GM13976 (cell line): ENCODE measurements at regions not wholly inside any gene's neighbourhood (a gene's known extent, or its start where the extent isn't known, plus 50 kb on each side); places are given as distances from the start of the nearest gene placed in this dataset.

Source experiments
- DNase-seq: peaks from one replicate; pipeline ENCODE4 v3.0.0; 2012; ENCODE audit warnings: low spot score
- in situ Hi-C: fragments of 300-500 bp; cut with MboI; formaldehyde crosslinking; loops from one replicate; pipeline ENCODE4 v1.12.0; 2022; ENCODE audit warnings: low sequenced_read_pairs, mixed read lengths, inconsistent platforms; ENCODE audit not compliant: unreplicated experiment
- TF ChIP-seq, protein P1 (sequence below): IDR thresholded peaks from 2 replicates; pipeline ENCODE4 v1.5.1; 2012; ENCODE audit warnings: borderline replicate concordance, mild to moderate bottlenecking; ENCODE audit not compliant: insufficient read depth; ENCODE audit errors: extremely low read depth, missing control alignments, control extremely low read depth

GRCh38 chr5:67308988-67309688 lies 112.5 kb upstream of the CD180 start:
- in situ Hi-C loops: no loop called here
- DNase-seq: no peak
- TF ChIP-seq, protein P1, sequence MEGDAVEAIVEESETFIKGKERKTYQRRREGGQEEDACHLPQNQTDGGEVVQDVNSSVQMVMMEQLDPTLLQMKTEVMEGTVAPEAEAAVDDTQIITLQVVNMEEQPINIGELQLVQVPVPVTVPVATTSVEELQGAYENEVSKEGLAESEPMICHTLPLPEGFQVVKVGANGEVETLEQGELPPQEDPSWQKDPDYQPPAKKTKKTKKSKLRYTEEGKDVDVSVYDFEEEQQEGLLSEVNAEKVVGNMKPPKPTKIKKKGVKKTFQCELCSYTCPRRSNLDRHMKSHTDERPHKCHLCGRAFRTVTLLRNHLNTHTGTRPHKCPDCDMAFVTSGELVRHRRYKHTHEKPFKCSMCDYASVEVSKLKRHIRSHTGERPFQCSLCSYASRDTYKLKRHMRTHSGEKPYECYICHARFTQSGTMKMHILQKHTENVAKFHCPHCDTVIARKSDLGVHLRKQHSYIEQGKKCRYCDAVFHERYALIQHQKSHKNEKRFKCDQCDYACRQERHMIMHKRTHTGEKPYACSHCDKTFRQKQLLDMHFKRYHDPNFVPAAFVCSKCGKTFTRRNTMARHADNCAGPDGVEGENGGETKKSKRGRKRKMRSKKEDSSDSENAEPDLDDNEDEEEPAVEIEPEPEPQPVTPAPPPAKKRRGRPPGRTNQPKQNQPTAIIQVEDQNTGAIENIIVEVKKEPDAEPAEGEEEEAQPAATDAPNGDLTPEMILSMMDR: no peak

DNA sequence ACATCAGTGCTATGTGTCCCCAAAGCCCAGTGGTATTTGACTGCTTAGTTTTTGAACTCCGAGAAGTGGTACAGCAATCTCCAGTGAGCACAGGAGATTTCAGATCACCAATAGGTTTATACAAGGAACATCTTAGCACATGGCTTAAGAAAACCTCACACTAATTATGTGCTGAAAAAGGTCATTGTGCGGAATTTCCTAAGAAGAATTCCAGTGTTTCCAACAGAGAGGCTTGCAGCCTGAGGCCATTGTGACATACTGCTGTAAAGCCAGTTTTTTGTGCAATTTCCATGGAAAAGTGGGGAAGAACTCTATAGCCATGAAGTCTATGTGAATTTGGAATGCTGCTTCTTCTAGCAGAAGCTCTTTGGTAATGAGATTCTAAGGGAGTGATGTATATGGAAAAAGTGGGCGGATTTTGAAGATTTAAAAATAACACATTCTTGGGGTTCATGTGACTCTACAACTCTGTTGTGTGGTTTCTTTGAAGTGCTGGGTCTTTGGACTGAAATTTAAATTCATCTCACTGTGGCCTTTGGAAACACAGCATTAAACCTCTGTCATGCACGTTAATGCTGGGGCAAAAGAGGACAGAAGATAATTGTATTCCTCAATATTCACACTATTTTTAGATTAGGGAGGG lies 110.5 kb upstream of the CD180 start:
- TF ChIP-seq, protein P1: no peak
- DNase-seq: no peak
- in situ Hi-C loops: no loop called here

GRCh38 chr5:67305913-67306710 lies 109.5 kb upstream of the CD180 start:
- TF ChIP-seq, protein P1: no peak
- in situ Hi-C loops: no loop called here
- no peak for DNase-seq

GRCh38 chr5:67305401-67305800 lies 108.8 kb upstream of the CD180 start:
- TF ChIP-seq, protein P1: no peak
- DNase-seq: no peak
- in situ Hi-C loops: no loop called here

DNA sequence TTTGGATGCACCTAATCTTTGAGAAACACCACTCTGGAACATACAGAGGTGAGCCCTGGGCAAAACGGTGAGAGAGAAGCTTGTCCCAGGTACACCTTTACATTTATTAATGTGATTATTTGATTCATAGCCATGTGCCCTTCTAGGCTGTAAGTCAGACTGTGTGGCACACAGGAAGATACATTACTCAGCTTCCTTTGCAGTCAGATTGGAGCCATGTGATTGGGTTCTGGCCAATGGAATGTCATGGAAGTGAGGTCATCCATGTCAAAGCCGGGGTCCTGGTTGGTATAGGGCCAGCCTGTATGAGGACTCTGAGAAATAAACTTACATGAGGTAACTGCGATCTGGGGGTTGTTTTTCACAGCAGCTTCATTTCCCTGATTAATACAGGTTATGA lies 106.8 kb upstream of the CD180 start:
- in situ Hi-C loops: no loop called here
- no peak for DNase-seq

GRCh38 chr5:67301285-67301903 lies 104.8 kb upstream of the CD180 start:
- in situ Hi-C loops: no loop called here
- DNase-seq: no peak
- TF ChIP-seq, protein P1: no peak

More for the DNA sequence above, 106.8 kb upstream of the CD180 start:
- TF ChIP-seq, protein P1: no peak
